ENCODE measurements at regions not wholly inside any gene's neighbourhood (a gene's known extent, or its start where the extent isn't known, plus 50 kb on each side); places are given as distances from the start of the nearest gene placed in this dataset.

- Histone ChIP-seq H3K9me3 (ENCODE audit: insufficient read depth, low read length) (no peaks in the 10 kb centered on the region), H3K4me3 (ENCODE audit: insufficient read depth, low read length, poor library complexity, severe bottlenecking) (no peak overlapping the region), H3F3A (ENCODE audit: insufficient read depth) (no peaks in the 10 kb centered on the region)
Measured at GRCh38 chr7:145293754-145294153, 457.9 kb upstream of the TPK1 start.

GRCh38 chr7:145293228-145293701 lies 457.4 kb upstream of the TPK1 start:
- H3K9me3 ChIP-seq (ENCODE audit: insufficient read depth, low read length), result no peaks in the 10 kb centered on the region
- H3K36me3 ChIP-seq (ENCODE audit: low read length), result no peaks in the 10 kb centered on the region
- H3K9ac ChIP-seq (ENCODE audit: low read length), result no peak overlapping the region
- H3K79me2 ChIP-seq (ENCODE audit: insufficient read depth, low read length), result no peaks in the 10 kb centered on the region
- no peak overlapping the region for H3K4me3 ChIP-seq (ENCODE audit: insufficient read depth, low read length, poor library complexity, severe bottlenecking)
- no peaks in the 10 kb centered on the region for H3F3A ChIP-seq (ENCODE audit: insufficient read depth)
- no peaks in the 10 kb centered on the region for H3K27me3 ChIP-seq (ENCODE audit: low read length)
- H2AFZ ChIP-seq (ENCODE audit: low read depth, low read length, severe bottlenecking), result no peak overlapping the region
- TF ChIP-seq CTCF (IDR thresholded peaks at IDR 0.05; ENCODE audit: insufficient read depth, low read length, poor library complexity, severe bottlenecking) (no peak), EZH2phosphoT487 (conservative IDR thresholded peaks at IDR 0.05; ENCODE audit: low read length) (no peak)
- no peaks in the 10 kb centered on the region for H4K20me1 ChIP-seq (ENCODE audit: low read depth, low read length)
- H3K4me2 ChIP-seq (ENCODE audit: low read depth, low read length, poor library complexity, severe bottlenecking), result no peak overlapping the region
- no peak overlapping the region for H3K27ac ChIP-seq (ENCODE audit: low read depth, low read length)
- H3K9me2 ChIP-seq (replicated peaks; ENCODE audit: insufficient read depth, low read length), result no peaks in the 10 kb centered on the region

More at GRCh38 chr7:145293754-145294153, 457.9 kb upstream of the TPK1 start:
- Histone ChIP-seq H3K27me3 (ENCODE audit: low read length) (no peaks in the 10 kb centered on the region), H3K27ac (ENCODE audit: low read depth, low read length) (no peak overlapping the region), H3K9ac (ENCODE audit: low read length) (no peak overlapping the region), H3K9me2 (replicated peaks; ENCODE audit: insufficient read depth, low read length) (no peaks in the 10 kb centered on the region), H3K79me2 (ENCODE audit: insufficient read depth, low read length) (no peaks in the 10 kb centered on the region), H3K36me3 (ENCODE audit: low read length) (no peaks in the 10 kb centered on the region), H4K20me1 (ENCODE audit: low read depth, low read length) (no peaks in the 10 kb centered on the region), H2AFZ (ENCODE audit: low read depth, low read length, severe bottlenecking) (no peak overlapping the region), H3K4me2 (ENCODE audit: low read depth, low read length, poor library complexity, severe bottlenecking) (no peak overlapping the region)
- TF ChIP-seq EZH2phosphoT487 (conservative IDR thresholded peaks at IDR 0.05; ENCODE audit: low read length) (no peak), CTCF (IDR thresholded peaks at IDR 0.05; ENCODE audit: insufficient read depth, low read length, poor library complexity, severe bottlenecking) (no peak)

- H3K4me3 ChIP-seq (ENCODE audit: insufficient read depth, low read length, poor library complexity, severe bottlenecking), result no peak overlapping the region
- no peaks in the 10 kb centered on the region for H3K36me3 ChIP-seq (ENCODE audit: low read length)
- no peak overlapping the region for H2AFZ ChIP-seq (ENCODE audit: low read depth, low read length, severe bottlenecking)
- H4K20me1 ChIP-seq (ENCODE audit: low read depth, low read length), result no peaks in the 10 kb centered on the region
- H3K9me3 ChIP-seq (ENCODE audit: insufficient read depth, low read length), result no peaks in the 10 kb centered on the region
- H3K9ac ChIP-seq (ENCODE audit: low read length), result no peak overlapping the region
- no peak overlapping the region for H3K27ac ChIP-seq (ENCODE audit: low read depth, low read length)
- H3K9me2 ChIP-seq (replicated peaks; ENCODE audit: insufficient read depth, low read length), result no peaks in the 10 kb centered on the region
- no peaks in the 10 kb centered on the region for H3F3A ChIP-seq (ENCODE audit: insufficient read depth)
- no peaks in the 10 kb centered on the region for H3K79me2 ChIP-seq (ENCODE audit: insufficient read depth, low read length)
- no peaks in the 10 kb centered on the region for H3K27me3 ChIP-seq (ENCODE audit: low read length)
- TF ChIP-seq CTCF (IDR thresholded peaks at IDR 0.05; ENCODE audit: insufficient read depth, low read length, poor library complexity, severe bottlenecking), result no peak
- TF ChIP-seq EZH2phosphoT487 (conservative IDR thresholded peaks at IDR 0.05; ENCODE audit: low read length), result no peak
- H3K4me2 ChIP-seq (ENCODE audit: low read depth, low read length, poor library complexity, severe bottlenecking), result no peak overlapping the region
Measured at GRCh38 chr7:145289384-145289783, 453.5 kb upstream of the TPK1 start.

Measured in SU-DHL-6 (cell line).